Endothelial cell of umbilical vein (primary cell): ENCODE measurements at regions not wholly inside any gene's neighbourhood (a gene's known extent, or its start where the extent isn't known, plus 50 kb on each side); places are given as distances from the start of the nearest gene placed in this dataset.

Source experiments
- BruUV-seq: library from RNA; stranded (reverse); fragments of 400-500 nt; replicated peaks from 2 replicates; lab custom pipeline; 2021; lab: Mats Ljungman, UMichigan
- CTCF ChIA-PET: fragments of 300-600, 350-600 bp; sonication (Branson Sonifier 250); formaldehyde crosslinking; loops from one replicate; lab custom pipeline; 2021; ENCODE audit warnings: antibody characterized with exemption, inconsistent platforms; lab: Charles Lee
- POLR2A ChIA-PET: fragments of 300-600, 350-600 bp; sonication (Branson Sonifier 250); formaldehyde crosslinking; loops from one replicate; lab custom pipeline; 2021; ENCODE audit warnings: antibody characterized with exemption, inconsistent platforms; lab: Charles Lee
- DNase-seq: peaks from one replicate; pipeline ENCODE4 v3.0.0-alpha.2; 2011; ENCODE audit warnings: low read depth, low spot score
- FAIRE-seq: peaks from 2 replicates; lab custom pipeline; 2011; peaks lifted over from hg19 to GRCh38; lab: Jason Lieb, UNC
- H2AFZ ChIP-seq: 2 replicates; pipeline ENCODE4 v1.6.0; 2012; ENCODE audit warnings: low read depth, low read length, control low read depth, inconsistent platforms
- H3K27ac ChIP-seq: 2 replicates; pipeline ENCODE4 v1.5.1; 2011; ENCODE audit warnings: low read depth, mild to moderate bottlenecking, control low read depth, low read length, moderate library complexity; ENCODE audit not compliant: insufficient read depth
- H3K27me3 ChIP-seq, 2 experiments: 2 replicates each; pipeline versions ENCODE4 v1.6.0 to v1.6.1; 2011; ENCODE audit warnings: low read length in 2 of 2, mixed read lengths in 1 of 2; ENCODE audit not compliant: control insufficient read depth in 2 of 2, insufficient read depth in 2 of 2
- H3K36me3 ChIP-seq, 2 experiments: 2 replicates in 1 of 2; 3 replicates in 1 of 2; pipeline ENCODE4 v1.5.1; 2011; ENCODE audit warnings: low read length in 2 of 2, mild to moderate bottlenecking in 1 of 2, moderate library complexity in 1 of 2; ENCODE audit not compliant: control insufficient read depth in 2 of 2, insufficient read depth in 2 of 2; ENCODE audit errors: extremely low read depth in 1 of 2
- H3K4me1 ChIP-seq: 3 replicates; pipeline ENCODE4 v1.5.1; 2011; ENCODE audit warnings: mild to moderate bottlenecking, low read length; ENCODE audit not compliant: control insufficient read depth, insufficient read depth; ENCODE audit errors: extremely low read depth
- H3K4me2 ChIP-seq: 2 replicates; pipeline ENCODE4 v1.6.1; 2011; ENCODE audit warnings: low read length, control low read depth, mixed read lengths; ENCODE audit not compliant: insufficient read depth
- H3K4me3 ChIP-seq, 3 experiments: fragments of 200-600 bp in 1 of 3; sonication (generic), shearing (Covaris generic) in 1 of 3; replicated peaks in 1 of 3; 2 replicates each; pipeline ENCODE4 v1.5.1; 2011 to 2016; ENCODE audit warnings: control low read depth in 3 of 3, low read length in 3 of 3, mild to moderate bottlenecking in 2 of 3, inconsistent platforms in 1 of 3, low read depth in 1 of 3, moderate library complexity in 1 of 3; ENCODE audit not compliant: insufficient read depth in 1 of 3
- H3K79me2 ChIP-seq: 2 replicates; pipeline ENCODE4 v1.6.0; 2012; ENCODE audit warnings: low read length, inconsistent platforms; ENCODE audit not compliant: control insufficient read depth, insufficient read depth
- H3K9ac ChIP-seq: replicated peaks from 2 replicates; pipeline ENCODE3; 2011; ENCODE audit warnings: low read length, control low read depth; ENCODE audit not compliant: insufficient read depth; ENCODE audit errors: extremely low read depth
- H3K9me1 ChIP-seq: replicated peaks from 3 replicates; pipeline ENCODE4 v1.6.0; 2011; ENCODE audit warnings: mild to moderate bottlenecking, low read length; ENCODE audit not compliant: control insufficient read depth, insufficient read depth; ENCODE audit errors: extremely low read depth
- H3K9me3 ChIP-seq: replicated peaks from 2 replicates; pipeline ENCODE4 v1.5.1; 2012; ENCODE audit warnings: low read length, inconsistent platforms; ENCODE audit not compliant: control insufficient read depth, insufficient read depth
- H4K20me1 ChIP-seq: replicated peaks from 2 replicates; pipeline ENCODE3; 2011; ENCODE audit warnings: mild to moderate bottlenecking, low read length; ENCODE audit not compliant: control insufficient read depth, insufficient read depth; ENCODE audit errors: extremely low read depth
- CTCF ChIP-seq, 2 donors: IDR thresholded peaks; 1 replicate in 1 of 2; 2 replicates in 1 of 2; pipeline ENCODE4 v1.5.1; 2011; ENCODE audit warnings: low read length in 2 of 2, mild to moderate bottlenecking in 2 of 2, moderate library complexity in 2 of 2, control low read depth in 1 of 2, inconsistent platforms in 1 of 2, low read depth in 1 of 2; ENCODE audit not compliant: insufficient read depth in 1 of 2; ENCODE audit errors: extremely low read depth in 1 of 2
- EZH2 ChIP-seq: IDR thresholded peaks from 2 replicates; pipeline ENCODE4 v1.6.1; 2012; ENCODE audit warnings: borderline replicate concordance, low read depth, mild to moderate bottlenecking, moderate library complexity, low read length, inconsistent platforms; ENCODE audit not compliant: severe bottlenecking
- FOS ChIP-seq: IDR thresholded peaks from 2 replicates; pipeline ENCODE4 v1.6.1; 2011; ENCODE audit warnings: mild to moderate bottlenecking, low read length, moderate library complexity, borderline replicate concordance; ENCODE audit not compliant: insufficient read depth
- GATA2 ChIP-seq: IDR thresholded peaks from 2 replicates; pipeline ENCODE4 v1.7.0; 2011; ENCODE audit warnings: low read depth, mild to moderate bottlenecking, moderate library complexity, mixed read lengths, low read length; ENCODE audit not compliant: insufficient read length, insufficient read depth
- JUN ChIP-seq: IDR thresholded peaks from 2 replicates; pipeline ENCODE4 v1.6.1; 2011; ENCODE audit warnings: borderline replicate concordance, low read depth; ENCODE audit not compliant: insufficient read length, insufficient read depth
- MAX ChIP-seq: IDR thresholded peaks from 2 replicates; pipeline ENCODE4 v1.6.1; 2011; ENCODE audit not compliant: insufficient read depth, insufficient read length
- MYC ChIP-seq: IDR thresholded peaks from one replicate; pipeline ENCODE4 v1.6.1; 2011; ENCODE audit warnings: mild to moderate bottlenecking, low read depth, low read length
- POLR2A ChIP-seq: IDR thresholded peaks from 2 replicates; pipeline ENCODE4 v1.6.1; 2012; ENCODE audit warnings: low read depth, mild to moderate bottlenecking, control low read depth, low read length
- POLR2AphosphoS5 ChIP-seq: IDR thresholded peaks from 2 replicates; pipeline ENCODE4 v1.6.1; 2012; ENCODE audit warnings: low read depth, mild to moderate bottlenecking, control low read depth, low read length, moderate library complexity; ENCODE audit not compliant: insufficient read depth
- dilution Hi-C: fragments of 300-500 bp; cut with MboI; formaldehyde crosslinking; loops from one replicate; pipeline ENCODE4 v1.15.0; 2019; ENCODE audit warnings: low sequenced_read_pairs; ENCODE audit not compliant: extremely low pct_ligation_motif_present
- intact Hi-C: fragments of 100-400 bp; cut with micrococcal nuclease; formaldehyde crosslinking; loops from one replicate; pipeline ENCODE4 v1.10.0; 2022

GRCh38 chr2:49480520-49480919 is 326.2 kb upstream of the FSHR start:
- no peaks in the 10 kb centered on the region for H3K27me3 ChIP-seq
- H3K36me3 ChIP-seq = no peaks in the 10 kb centered on the region
- H3K9ac ChIP-seq = no peak overlapping the region
- no peak for DNase-seq
- H3K4me3 ChIP-seq = no peak overlapping the region
- H3K9me1 ChIP-seq = no peaks in the 10 kb centered on the region
- intact Hi-C loops (no loop called here), dilution Hi-C loops (no loop called here)
- no peaks in the 10 kb centered on the region for H3K79me2 ChIP-seq
- H3K4me1 ChIP-seq = no peaks in the 10 kb centered on the region
- H3K27ac ChIP-seq = no peak overlapping the region
- no peaks in the 10 kb centered on the region for H3K9me3 ChIP-seq
- POLR2A ChIA-PET = no interaction called here
- no peak overlapping the region for H2AFZ ChIP-seq
- no peaks in the 10 kb centered on the region for H4K20me1 ChIP-seq
- no peak for TF ChIP-seq POLR2A
- no peak for TF ChIP-seq JUN
- TF ChIP-seq EZH2 = no peak
- no peak for TF ChIP-seq GATA2
- no peak for TF ChIP-seq MAX
- no peak for TF ChIP-seq POLR2AphosphoS5
- TF ChIP-seq FOS = no peak
- TF ChIP-seq CTCF (IDR thresholded peaks at IDR 0.05; ENCODE audit: extremely low read depth in 1 of 2, insufficient read depth in 1 of 2, low read depth in 1 of 2, low read length in 2 of 2) = no peak
- no peak for TF ChIP-seq MYC
- FAIRE-seq = no peak
- BruUV-seq = no TSS peak
- CTCF ChIA-PET = no interaction called here
- no peak overlapping the region for H3K4me2 ChIP-seq
